Glutamatergic neuron (in vitro differentiated cells): ENCODE measurements at regions not wholly inside any gene's neighbourhood (a gene's known extent, or its start where the extent isn't known, plus 50 kb on each side); places are given as distances from the start of the nearest gene placed in this dataset.
A peak's percentile ranks its signal among the peaks of the same experiment; 100 is the strongest.

Source experiments
- DNase-seq: peaks from one replicate; pipeline ENCODE4 v3.0.0; 2022
- H3K27ac Mint-ChIP-seq: one replicate; pipeline ENCODE4 v1.8.0; 2020; ENCODE audit warnings: mild to moderate bottlenecking, mixed read lengths, inconsistent platforms; ENCODE audit not compliant: unreplicated experiment
- H3K27me3 Mint-ChIP-seq: one replicate; pipeline ENCODE4 v1.8.0; 2020; ENCODE audit warnings: mild to moderate bottlenecking, moderate library complexity, mixed read lengths, inconsistent platforms; ENCODE audit not compliant: unreplicated experiment
- H3K36me3 Mint-ChIP-seq: one replicate; pipeline ENCODE4 v1.8.0; 2020; ENCODE audit warnings: mild to moderate bottlenecking, mixed read lengths, inconsistent platforms; ENCODE audit not compliant: unreplicated experiment
- H3K4me1 Mint-ChIP-seq: one replicate; pipeline ENCODE4 v1.8.0; 2020; ENCODE audit warnings: mild to moderate bottlenecking, low read depth, mixed read lengths, inconsistent platforms; ENCODE audit not compliant: unreplicated experiment
- H3K4me3 Mint-ChIP-seq: one replicate; pipeline ENCODE4 v1.8.0; 2020; ENCODE audit warnings: mild to moderate bottlenecking, mixed read lengths, inconsistent platforms; ENCODE audit not compliant: unreplicated experiment
- H3K9me3 Mint-ChIP-seq: one replicate; pipeline ENCODE4 v1.8.0; 2020; ENCODE audit warnings: mild to moderate bottlenecking, moderate library complexity, mixed read lengths, inconsistent platforms; ENCODE audit not compliant: unreplicated experiment
- TF ChIP-seq, protein P1 (sequence below): fragments of 200-600 bp; sonication (generic); IDR thresholded peaks from one replicate; pipeline ENCODE4 v1.5.0; 2021; ENCODE audit not compliant: partially characterized antibody, unreplicated experiment

DNA sequence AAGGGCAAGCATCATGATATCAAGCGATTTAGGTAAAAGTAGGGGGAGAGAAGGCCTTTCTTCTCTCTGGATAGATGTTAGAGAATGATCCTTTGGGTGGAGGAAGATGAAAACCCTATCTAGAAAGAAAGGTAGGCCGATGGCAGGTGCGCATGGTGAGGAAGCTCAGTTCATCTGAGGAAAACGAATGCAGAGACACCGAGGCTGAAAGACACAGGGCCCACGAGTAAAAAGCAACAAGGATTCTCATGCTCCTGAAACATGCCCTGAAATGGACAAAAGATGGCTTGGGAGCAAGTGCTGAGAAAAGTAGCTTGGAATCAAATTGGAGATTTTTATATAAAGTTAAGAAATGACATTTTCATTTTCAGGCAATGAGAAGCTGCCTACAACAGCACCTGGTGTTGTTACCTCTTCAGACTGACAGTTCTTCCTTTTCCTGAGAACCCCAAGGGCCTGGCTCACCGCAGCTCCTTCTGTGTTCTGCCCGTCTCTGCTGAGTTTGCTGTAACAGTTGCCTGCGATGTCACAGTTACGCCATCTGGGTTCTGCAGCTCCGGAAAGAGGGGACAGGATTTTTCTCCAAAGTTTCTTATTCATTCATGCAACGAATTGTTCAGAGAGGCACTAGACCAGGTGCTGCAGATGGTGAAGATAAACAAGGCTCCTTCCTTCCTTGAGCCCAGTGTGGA lies 402.0 kb upstream of the KLF6 start:
- H3K9me3 Mint-ChIP-seq = no peaks in the 10 kb centered on the region

DNA sequence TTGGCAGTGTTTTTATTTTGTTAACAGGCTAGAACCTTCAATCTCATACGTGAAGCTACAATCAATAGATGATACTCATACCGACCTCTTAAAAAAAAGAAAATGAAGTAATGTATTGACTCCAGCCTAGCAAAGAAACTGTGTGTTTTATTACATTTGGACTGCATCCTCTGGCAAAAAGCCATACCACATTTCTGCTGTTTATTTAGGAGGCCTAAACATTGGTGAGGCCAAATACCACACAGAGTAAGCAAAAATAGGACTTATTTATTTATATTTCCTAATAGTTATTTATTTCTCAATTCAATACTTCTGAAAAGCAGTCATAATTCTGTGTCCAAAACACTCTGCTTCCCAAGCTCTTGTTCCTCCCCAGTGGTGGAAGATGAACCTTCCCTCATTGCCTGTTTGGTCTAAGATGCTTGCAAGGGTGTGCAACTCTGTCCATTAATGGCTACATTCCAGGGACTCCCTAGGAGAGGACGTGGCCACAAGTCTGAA lies 398.8 kb upstream of the KLF6 start:
- Mint-ChIP-seq H3K4me1 (peaks cover 10% of the 10 kb centered on the region), H3K9me3 (no peaks in the 10 kb centered on the region), H3K27ac (no peak overlapping the region), H3K27me3 (no peaks in the 10 kb centered on the region), H3K36me3 (no peaks in the 10 kb centered on the region), H3K4me3 (no peak overlapping the region)
- DNase-seq = no peak
- TF ChIP-seq, protein P1, sequence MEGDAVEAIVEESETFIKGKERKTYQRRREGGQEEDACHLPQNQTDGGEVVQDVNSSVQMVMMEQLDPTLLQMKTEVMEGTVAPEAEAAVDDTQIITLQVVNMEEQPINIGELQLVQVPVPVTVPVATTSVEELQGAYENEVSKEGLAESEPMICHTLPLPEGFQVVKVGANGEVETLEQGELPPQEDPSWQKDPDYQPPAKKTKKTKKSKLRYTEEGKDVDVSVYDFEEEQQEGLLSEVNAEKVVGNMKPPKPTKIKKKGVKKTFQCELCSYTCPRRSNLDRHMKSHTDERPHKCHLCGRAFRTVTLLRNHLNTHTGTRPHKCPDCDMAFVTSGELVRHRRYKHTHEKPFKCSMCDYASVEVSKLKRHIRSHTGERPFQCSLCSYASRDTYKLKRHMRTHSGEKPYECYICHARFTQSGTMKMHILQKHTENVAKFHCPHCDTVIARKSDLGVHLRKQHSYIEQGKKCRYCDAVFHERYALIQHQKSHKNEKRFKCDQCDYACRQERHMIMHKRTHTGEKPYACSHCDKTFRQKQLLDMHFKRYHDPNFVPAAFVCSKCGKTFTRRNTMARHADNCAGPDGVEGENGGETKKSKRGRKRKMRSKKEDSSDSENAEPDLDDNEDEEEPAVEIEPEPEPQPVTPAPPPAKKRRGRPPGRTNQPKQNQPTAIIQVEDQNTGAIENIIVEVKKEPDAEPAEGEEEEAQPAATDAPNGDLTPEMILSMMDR = no peak

More for the DNA sequence above, 402.0 kb upstream of the KLF6 start:
- H3K36me3 Mint-ChIP-seq = no peaks in the 10 kb centered on the region
- TF ChIP-seq, protein P1 = no peak
- no peaks in the 10 kb centered on the region for H3K27me3 Mint-ChIP-seq
- no peak overlapping the region for H3K27ac Mint-ChIP-seq
- H3K4me3 Mint-ChIP-seq = no peak overlapping the region
- H3K4me1 Mint-ChIP-seq = no peaks in the 10 kb centered on the region
- no peak for DNase-seq

DNA sequence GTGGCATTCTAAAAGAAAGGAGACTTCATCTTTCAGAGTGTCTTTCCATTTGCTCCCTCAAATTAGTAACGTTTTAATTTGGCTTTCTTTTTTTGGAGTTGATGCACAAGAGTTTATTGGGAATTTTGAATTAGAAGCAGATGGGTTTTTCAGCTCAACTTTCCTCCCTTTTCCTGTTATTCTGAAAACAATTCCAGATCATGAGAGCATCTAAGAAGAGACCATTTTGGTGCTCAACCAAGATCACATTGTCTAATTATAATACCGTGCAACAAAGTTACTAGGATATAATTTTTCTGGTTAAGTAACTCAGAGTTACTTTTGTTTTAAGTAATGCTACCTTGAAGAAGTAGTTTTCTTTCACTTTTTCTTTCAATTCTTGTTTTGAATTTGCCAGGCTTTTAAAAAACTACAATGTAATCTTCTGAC lies 396.6 kb upstream of the KLF6 start:
- H3K27ac Mint-ChIP-seq = peak overlapping the region; percentile 65
- no peaks in the 10 kb centered on the region for H3K9me3 Mint-ChIP-seq
- no peaks in the 10 kb centered on the region for H3K27me3 Mint-ChIP-seq

DNA sequence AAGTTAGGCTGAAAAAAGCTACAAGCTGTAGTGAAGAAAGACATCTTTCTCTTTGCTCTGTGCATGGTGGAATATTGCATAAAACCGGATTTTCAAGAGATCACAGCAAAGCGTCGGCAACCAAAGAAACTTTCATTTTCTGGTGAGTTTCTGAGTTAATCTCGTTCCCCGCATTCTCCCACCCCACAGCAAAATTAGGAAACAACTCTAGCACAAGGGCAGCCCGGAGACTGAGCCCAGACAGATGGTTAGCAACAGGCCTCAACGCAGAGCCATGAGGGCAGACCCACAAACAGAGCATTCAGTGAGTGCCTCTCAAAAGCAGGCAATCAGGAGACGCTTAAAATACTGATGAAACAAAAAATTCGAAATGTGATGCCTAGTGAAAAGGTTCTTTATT lies 396.1 kb upstream of the KLF6 start:
- DNase-seq = no peak
- peaks cover 2% of the 10 kb centered on the region for H3K27me3 Mint-ChIP-seq
- no peaks in the 10 kb centered on the region for H3K36me3 Mint-ChIP-seq
- peaks cover 10% of the 10 kb centered on the region for H3K4me1 Mint-ChIP-seq
- peak overlapping the region; percentile 65 for H3K27ac Mint-ChIP-seq
- TF ChIP-seq, protein P1 = no peak
- H3K4me3 Mint-ChIP-seq = no peak overlapping the region
- no peaks in the 10 kb centered on the region for H3K9me3 Mint-ChIP-seq

More for the DNA sequence above, 396.6 kb upstream of the KLF6 start:
- DNase-seq = no peak
- peaks cover 10% of the 10 kb centered on the region for H3K4me1 Mint-ChIP-seq
- no peaks in the 10 kb centered on the region for H3K36me3 Mint-ChIP-seq
- H3K4me3 Mint-ChIP-seq = no peak overlapping the region
- TF ChIP-seq, protein P1 = no peak

DNA sequence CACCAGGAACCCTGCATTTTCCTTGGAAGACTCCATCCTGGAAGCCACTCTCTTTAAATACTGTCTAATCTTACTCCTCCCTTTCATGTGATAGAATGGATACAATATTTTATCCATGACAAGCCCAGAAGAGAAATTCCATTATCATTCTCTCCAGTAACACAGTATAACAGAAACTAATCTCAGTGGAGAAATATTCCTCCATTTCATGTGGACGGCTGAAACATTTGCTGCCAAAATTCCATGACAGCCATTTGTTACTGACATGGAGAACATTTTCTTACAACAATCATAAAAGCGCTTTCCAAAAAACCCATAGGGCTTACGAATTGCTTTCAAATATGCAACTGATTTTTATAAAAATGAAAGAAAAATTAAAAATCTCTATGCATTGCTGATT lies 392.8 kb upstream of the KLF6 start:
- no peak overlapping the region for H3K27ac Mint-ChIP-seq
- TF ChIP-seq, protein P1 = no peak
- peaks cover 2% of the 10 kb centered on the region for H3K27me3 Mint-ChIP-seq
- H3K36me3 Mint-ChIP-seq = no peaks in the 10 kb centered on the region
- peaks cover 12% of the 10 kb centered on the region for H3K4me1 Mint-ChIP-seq
- H3K4me3 Mint-ChIP-seq = no peak overlapping the region
- DNase-seq = no peak
- H3K9me3 Mint-ChIP-seq = no peaks in the 10 kb centered on the region
